Colonic mucosa (tissue), 4 donors: ENCODE measurements at regions not wholly inside any gene's neighbourhood (a gene's known extent, or its start where the extent isn't known, plus 50 kb on each side); places are given as distances from the start of the nearest gene placed in this dataset.

Experiments used
- DNase-seq: peaks from one replicate; pipeline ENCODE4 v3.0.0-alpha.2; 2020
- H3K27ac ChIP-seq: fragments of 200-600 bp; one replicate; pipeline ENCODE4 v1.8.0; 2021
- H3K27me3 ChIP-seq: fragments of 200-600 bp; one replicate; pipeline ENCODE4 v1.8.0; 2021
- H3K36me3 ChIP-seq: fragments of 200-600 bp; one replicate; pipeline ENCODE4 v1.8.0; 2021
- H3K4me1 ChIP-seq: fragments of 200-600 bp; one replicate; pipeline ENCODE4 v1.8.0; 2021; ENCODE audit warnings: mild to moderate bottlenecking
- H3K4me3 ChIP-seq: fragments of 200-600 bp; one replicate; pipeline ENCODE4 v1.8.0; 2021
- H3K9ac ChIP-seq, 2 donors: one replicate each; pipeline ENCODE4 v1.7.0; 2013; ENCODE audit warnings: control low read depth in 2 of 2, low read depth in 2 of 2, low read length in 2 of 2
- H3K9me3 ChIP-seq: fragments of 200-600 bp; one replicate; pipeline ENCODE4 v1.8.0; 2021
- intact Hi-C: fragments of 100-400 bp; cut with DNase I; formaldehyde crosslinking; loops from one replicate; pipeline ENCODE4 v1.14.1; 2022
- TF ChIP-seq, protein P1 (sequence below): fragments of 200-600 bp; IDR thresholded peaks from one replicate; pipeline ENCODE4 v1.8.0; 2022; ENCODE audit warnings: antibody characterized with exemption, mild to moderate bottlenecking
- donor health status: healthy.
- donor health status: DM: no; HTN: no; CAD: no.
- donor health status: DM: no; HTN: no; CAD: no.

DNA sequence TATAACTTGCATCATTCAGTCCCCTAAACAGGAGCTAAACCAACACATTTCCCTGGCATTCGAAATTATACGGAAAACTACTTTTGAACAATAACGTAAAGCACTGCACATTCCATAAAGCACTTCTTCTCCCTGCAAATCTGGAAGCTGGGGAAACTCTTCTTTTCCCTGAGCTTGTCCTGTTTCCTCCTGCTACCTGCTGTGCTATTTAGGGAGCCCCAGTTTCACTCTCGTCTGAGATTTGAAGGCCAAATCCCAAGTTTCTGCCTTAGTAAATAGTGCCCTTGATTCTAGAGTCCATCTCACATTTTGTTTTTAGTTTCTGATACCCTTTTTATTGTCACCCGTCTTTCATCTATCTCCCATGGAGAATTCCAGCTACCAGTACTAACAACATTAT, 67.7 kb upstream of the OSR1 start:
- Histone ChIP-seq H3K4me3 (no peak overlapping the region), H3K9me3 (no peaks in the 10 kb centered on the region), H3K9ac (no peak overlapping the region), H3K27ac (no peak overlapping the region), H3K27me3 (no peaks in the 10 kb centered on the region), H3K36me3 (no peaks in the 10 kb centered on the region), H3K4me1 (no peaks in the 10 kb centered on the region)
- intact Hi-C loops = no loop called here
- DNase-seq = no peak
- TF ChIP-seq, protein P1, sequence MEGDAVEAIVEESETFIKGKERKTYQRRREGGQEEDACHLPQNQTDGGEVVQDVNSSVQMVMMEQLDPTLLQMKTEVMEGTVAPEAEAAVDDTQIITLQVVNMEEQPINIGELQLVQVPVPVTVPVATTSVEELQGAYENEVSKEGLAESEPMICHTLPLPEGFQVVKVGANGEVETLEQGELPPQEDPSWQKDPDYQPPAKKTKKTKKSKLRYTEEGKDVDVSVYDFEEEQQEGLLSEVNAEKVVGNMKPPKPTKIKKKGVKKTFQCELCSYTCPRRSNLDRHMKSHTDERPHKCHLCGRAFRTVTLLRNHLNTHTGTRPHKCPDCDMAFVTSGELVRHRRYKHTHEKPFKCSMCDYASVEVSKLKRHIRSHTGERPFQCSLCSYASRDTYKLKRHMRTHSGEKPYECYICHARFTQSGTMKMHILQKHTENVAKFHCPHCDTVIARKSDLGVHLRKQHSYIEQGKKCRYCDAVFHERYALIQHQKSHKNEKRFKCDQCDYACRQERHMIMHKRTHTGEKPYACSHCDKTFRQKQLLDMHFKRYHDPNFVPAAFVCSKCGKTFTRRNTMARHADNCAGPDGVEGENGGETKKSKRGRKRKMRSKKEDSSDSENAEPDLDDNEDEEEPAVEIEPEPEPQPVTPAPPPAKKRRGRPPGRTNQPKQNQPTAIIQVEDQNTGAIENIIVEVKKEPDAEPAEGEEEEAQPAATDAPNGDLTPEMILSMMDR = no peak

DNA sequence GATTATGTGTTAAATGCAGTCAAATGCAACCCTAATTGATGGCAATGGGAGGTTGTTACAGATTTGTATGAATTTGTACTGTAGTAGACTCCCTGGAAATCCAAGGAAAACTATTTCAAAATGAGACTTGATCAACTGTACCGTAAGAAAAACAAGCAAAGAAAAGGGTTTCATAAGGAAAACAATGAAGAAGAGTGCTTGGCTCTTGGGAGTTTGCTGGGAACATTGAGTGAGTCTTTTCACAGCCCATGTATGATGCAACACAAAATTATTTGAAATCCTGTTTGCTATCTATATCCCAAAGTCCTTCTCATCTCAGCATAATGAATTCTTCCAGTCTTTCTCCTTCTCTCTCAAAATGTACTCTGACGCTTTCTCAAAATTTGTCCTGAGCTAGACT, 67.0 kb upstream of the OSR1 start:
- Histone ChIP-seq H3K36me3 (no peaks in the 10 kb centered on the region), H3K4me3 (no peak overlapping the region), H3K27me3 (no peaks in the 10 kb centered on the region), H3K9me3 (no peaks in the 10 kb centered on the region), H3K4me1 (no peaks in the 10 kb centered on the region), H3K27ac (no peak overlapping the region), H3K9ac (no peak overlapping the region)
- DNase-seq = no peak
- TF ChIP-seq, protein P1 = no peak
- intact Hi-C loops = no loop called here

DNA sequence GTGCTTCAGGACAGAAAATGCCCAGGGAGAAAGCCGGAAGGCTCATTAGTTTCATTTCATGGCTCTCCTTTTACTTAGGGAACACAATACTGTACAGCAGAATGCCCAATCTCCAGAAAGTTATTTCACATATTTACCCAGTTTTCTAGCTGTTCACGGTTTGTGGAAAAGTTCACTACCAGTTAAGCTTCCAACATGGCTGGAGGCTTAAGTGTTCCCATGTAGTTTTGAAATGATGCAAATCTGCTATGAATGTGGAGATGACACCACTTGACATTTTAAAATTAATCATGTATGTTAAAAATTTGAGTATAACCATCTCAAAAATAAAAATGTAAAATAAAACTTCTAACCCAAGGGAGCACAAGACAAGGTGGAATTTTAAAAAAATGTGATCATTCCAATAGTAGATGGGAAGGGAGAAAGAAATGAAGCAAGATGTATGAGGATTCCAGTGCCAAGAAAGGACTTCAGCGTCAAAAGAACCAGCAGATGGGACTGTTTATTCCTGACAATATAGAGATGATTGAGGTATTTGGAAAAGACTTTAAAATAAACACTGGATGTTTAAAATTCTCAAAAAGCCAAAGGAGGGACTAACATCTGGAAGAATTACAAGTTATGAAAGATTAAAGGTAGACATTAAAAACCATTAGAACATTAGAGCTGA, 60.9 kb upstream of the OSR1 start:
- Histone ChIP-seq H3K4me1 (no peaks in the 10 kb centered on the region), H3K9ac (no peak overlapping the region), H3K27me3 (no peaks in the 10 kb centered on the region), H3K27ac (no peak overlapping the region), H3K9me3 (no peaks in the 10 kb centered on the region), H3K36me3 (no peaks in the 10 kb centered on the region), H3K4me3 (no peak overlapping the region)
- intact Hi-C loops = no loop called here
- TF ChIP-seq, protein P1 = no peak
- no peak for DNase-seq

DNA sequence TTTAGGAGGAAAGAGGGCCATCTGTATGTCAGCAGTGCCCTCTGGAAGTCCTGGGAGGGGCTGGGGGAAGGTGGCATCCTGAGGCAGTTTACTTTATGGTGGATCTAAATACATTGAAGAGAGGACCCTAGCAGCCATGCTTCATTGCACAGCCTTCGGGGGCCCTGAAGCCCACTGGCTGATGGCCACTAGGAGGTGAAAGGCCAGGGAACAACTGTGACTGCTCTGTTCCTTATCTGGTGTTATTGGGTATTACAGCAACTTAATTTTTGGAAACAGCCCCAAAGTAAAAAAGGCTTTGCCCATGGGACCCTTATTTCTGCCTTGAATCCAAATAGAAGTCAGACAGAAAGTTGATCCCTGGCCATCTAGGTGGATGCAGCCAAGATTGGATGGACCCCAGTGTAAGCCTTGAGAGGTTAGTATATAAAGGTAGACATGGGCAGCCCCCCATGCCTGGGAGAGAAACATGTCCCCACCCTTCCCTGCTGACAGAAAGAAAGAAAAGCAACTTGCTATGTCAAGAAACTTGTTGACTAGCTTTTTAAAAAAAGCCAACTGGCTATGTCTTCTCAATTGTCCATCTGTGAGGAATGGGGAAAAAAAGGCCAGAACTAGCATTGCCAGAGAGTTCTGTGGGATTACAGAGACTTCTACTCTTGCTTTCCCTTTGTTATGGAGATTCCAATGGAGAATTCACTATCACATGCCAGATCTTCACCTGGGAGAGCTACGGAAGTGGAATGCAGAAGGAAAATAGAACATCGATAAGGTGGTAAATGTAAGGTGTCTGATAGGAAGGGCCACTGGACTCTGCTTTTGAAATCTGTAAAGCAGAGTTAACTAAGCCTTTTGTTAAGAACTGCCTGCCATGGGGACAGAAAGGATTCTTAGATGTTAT, 58.6 kb upstream of the OSR1 start:
- H3K4me3 ChIP-seq = no peak overlapping the region
- H3K9ac ChIP-seq = no peak overlapping the region
- DNase-seq = no peak
- intact Hi-C loops = no loop called here
- H3K27ac ChIP-seq = no peak overlapping the region
- H3K4me1 ChIP-seq = no peaks in the 10 kb centered on the region
- no peaks in the 10 kb centered on the region for H3K9me3 ChIP-seq
- TF ChIP-seq, protein P1 = no peak
- no peaks in the 10 kb centered on the region for H3K27me3 ChIP-seq
- no peaks in the 10 kb centered on the region for H3K36me3 ChIP-seq

DNA sequence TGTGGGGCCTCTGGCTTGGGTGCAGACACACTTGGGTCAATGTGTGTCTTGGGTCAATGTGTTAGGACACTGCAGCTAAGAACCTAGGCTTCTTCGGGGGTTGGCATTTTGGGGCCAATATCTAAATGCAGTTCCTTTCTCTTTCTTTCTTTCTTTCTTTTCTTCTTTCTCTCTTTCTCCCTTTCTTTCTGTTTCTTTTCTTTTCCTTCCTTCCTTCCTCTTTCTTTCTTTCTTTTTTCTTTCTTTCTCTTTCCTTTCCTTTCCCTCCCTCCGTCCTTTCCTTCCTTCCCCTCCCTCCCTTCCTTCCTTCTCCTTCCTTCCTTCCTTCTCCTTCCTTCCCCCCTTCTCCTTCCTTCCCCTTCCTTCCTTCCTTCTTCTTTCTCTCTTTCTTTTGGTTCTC, 57.7 kb upstream of the OSR1 start:
- no peaks in the 10 kb centered on the region for H3K27me3 ChIP-seq
- no peaks in the 10 kb centered on the region for H3K4me1 ChIP-seq
- H3K27ac ChIP-seq = no peak overlapping the region
- H3K9ac ChIP-seq = no peak overlapping the region
- intact Hi-C loops = no loop called here
- TF ChIP-seq, protein P1 = no peak
- H3K4me3 ChIP-seq = no peak overlapping the region
- no peaks in the 10 kb centered on the region for H3K9me3 ChIP-seq
- no peak for DNase-seq
- no peaks in the 10 kb centered on the region for H3K36me3 ChIP-seq
